ENCODE measurements at regions not wholly inside any gene's neighbourhood (a gene's known extent, or its start where the extent isn't known, plus 50 kb on each side); places are given as distances from the start of the nearest gene placed in this dataset.

GRCh38 chr15:92327033-92327432 lies 66.6 kb upstream of the ST8SIA2 start:
- 78% methylated on average over 4 of the region's 4 CpGs for WGBS
- peaks cover 0 to 21% (median 8%) of the 10 kb centered on the region in 4 donors for H3K4me1 ChIP-seq
- H3K9me3 ChIP-seq: peaks cover 0 to 4% (median 0%) of the 10 kb centered on the region in 4 donors
- no peak overlapping the region for H3K27ac ChIP-seq (replicated peaks in 1 of 4)
- no peaks in the 10 kb centered on the region for H3K36me3 ChIP-seq
- no peak overlapping the region for H3K4me3 ChIP-seq
- no peak for DNase-seq (ENCODE audit: extremely low spot score)
- TF ChIP-seq CTCF (IDR thresholded peaks at IDR 0.05) (no peak), POLR2AphosphoS5 (IDR thresholded peaks at IDR 0.05) (no peak), EP300 (IDR thresholded peaks at IDR 0.05) (no peak), POLR2A (IDR thresholded peaks at IDR 0.05; ENCODE audit: low read depth) (no peak)
- no peaks in the 10 kb centered on the region for H3K27me3 ChIP-seq
- intact Hi-C loops (cut with DNase I): no loop called here

GRCh38 chr15:92328207-92328606 lies 65.5 kb upstream of the ST8SIA2 start:
- WGBS: 100% methylated on average over 1 of the region's 1 CpG
- no peak for DNase-seq (ENCODE audit: extremely low spot score)
- Histone ChIP-seq H3K9me3 (peaks cover 0 to 15% (median 2%) of the 10 kb centered on the region in 4 donors), H3K27me3 (no peaks in the 10 kb centered on the region), H3K27ac (replicated peaks in 1 of 4) (no peak overlapping the region), H3K36me3 (no peaks in the 10 kb centered on the region), H3K4me1 (peaks cover 0 to 14% (median 6%) of the 10 kb centered on the region in 4 donors), H3K4me3 (no peak overlapping the region)
- intact Hi-C loops (cut with DNase I): no loop called here
- TF ChIP-seq POLR2AphosphoS5 (IDR thresholded peaks at IDR 0.05): no peak
- TF ChIP-seq POLR2A (IDR thresholded peaks at IDR 0.05; ENCODE audit: low read depth): no peak
- no peak for TF ChIP-seq CTCF (IDR thresholded peaks at IDR 0.05)
- TF ChIP-seq EP300 (IDR thresholded peaks at IDR 0.05): no peak

GRCh38 chr15:92332125-92332899 lies 61.4 kb upstream of the ST8SIA2 start:
- no peaks in the 10 kb centered on the region for H3K27me3 ChIP-seq
- 90% methylated on average over 6 of the region's 6 CpGs for WGBS
- H3K36me3 ChIP-seq: no peaks in the 10 kb centered on the region
- H3K4me3 ChIP-seq: no peak overlapping the region
- no peaks in the 10 kb centered on the region for H3K4me1 ChIP-seq
- no peak for TF ChIP-seq POLR2AphosphoS5 (IDR thresholded peaks at IDR 0.05)
- intact Hi-C loops (cut with DNase I): no loop called here
- H3K27ac ChIP-seq (replicated peaks in 1 of 4): no peak overlapping the region
- peaks cover 0 to 22% (median 2%) of the 10 kb centered on the region in 4 donors for H3K9me3 ChIP-seq
- no peak for DNase-seq (ENCODE audit: extremely low spot score)

GRCh38 chr15:92333709-92334108 lies 60.0 kb upstream of the ST8SIA2 start:
- Histone ChIP-seq H3K27ac (replicated peaks in 1 of 4) (no peak overlapping the region), H3K9me3 (peaks cover 0 to 22% (median 2%) of the 10 kb centered on the region in 4 donors), H3K27me3 (no peaks in the 10 kb centered on the region), H3K4me1 (no peaks in the 10 kb centered on the region), H3K36me3 (no peaks in the 10 kb centered on the region), H3K4me3 (no peak overlapping the region)
- TF ChIP-seq POLR2AphosphoS5 (IDR thresholded peaks at IDR 0.05) (no peak), POLR2A (IDR thresholded peaks at IDR 0.05; ENCODE audit: low read depth) (no peak), EP300 (IDR thresholded peaks at IDR 0.05) (no peak), CTCF (IDR thresholded peaks at IDR 0.05) (no peak)
- intact Hi-C loops (cut with DNase I): no loop called here
- 78% methylated on average over 2 of the region's 2 CpGs for WGBS
- DNase-seq (ENCODE audit: extremely low spot score): no peak

GRCh38 chr15:92336419-92336987 lies 57.2 kb upstream of the ST8SIA2 start:
- H3K4me3 ChIP-seq: no peak overlapping the region
- H3K36me3 ChIP-seq: no peaks in the 10 kb centered on the region
- no peak overlapping the region for H3K27ac ChIP-seq (replicated peaks in 1 of 4)
- no peaks in the 10 kb centered on the region for H3K27me3 ChIP-seq
- no peak for DNase-seq (ENCODE audit: extremely low spot score)
- intact Hi-C loops (cut with DNase I): no loop called here
- TF ChIP-seq POLR2A (IDR thresholded peaks at IDR 0.05; ENCODE audit: low read depth): no peak
- TF ChIP-seq POLR2AphosphoS5 (IDR thresholded peaks at IDR 0.05): no peak
- no peak for TF ChIP-seq EP300 (IDR thresholded peaks at IDR 0.05)
- TF ChIP-seq CTCF (IDR thresholded peaks at IDR 0.05): no peak
- peaks cover 0 to 22% (median 2%) of the 10 kb centered on the region in 4 donors for H3K9me3 ChIP-seq
- no peaks in the 10 kb centered on the region for H3K4me1 ChIP-seq
- 77% methylated on average over 2 of the region's 2 CpGs for WGBS
